Renal cortex interstitium (tissue), 11 donors: ENCODE measurements at regions not wholly inside any gene's neighbourhood (a gene's known extent, or its start where the extent isn't known, plus 50 kb on each side); places are given as distances from the start of the nearest gene placed in this dataset.
"Not testable (repeated sequence)": the region's sequence is repeated elsewhere in the genome, so short reads cannot be mapped to it uniquely, and the experiment has no call there.

ENCODE experiments used
- DNase-seq, 11 donors: peaks; one replicate each; pipeline ENCODE4 v3.0.0-alpha.2; 2013; ENCODE audit warnings: low read depth in 9 of 11, low spot score in 4 of 11; ENCODE audit errors: extremely low read depth in 1 of 11

- DNase-seq, result no peak
Observed at GRCh38 chr13:103895835-103896531, 829.8 kb upstream of the SLC10A2 start.

DNA sequence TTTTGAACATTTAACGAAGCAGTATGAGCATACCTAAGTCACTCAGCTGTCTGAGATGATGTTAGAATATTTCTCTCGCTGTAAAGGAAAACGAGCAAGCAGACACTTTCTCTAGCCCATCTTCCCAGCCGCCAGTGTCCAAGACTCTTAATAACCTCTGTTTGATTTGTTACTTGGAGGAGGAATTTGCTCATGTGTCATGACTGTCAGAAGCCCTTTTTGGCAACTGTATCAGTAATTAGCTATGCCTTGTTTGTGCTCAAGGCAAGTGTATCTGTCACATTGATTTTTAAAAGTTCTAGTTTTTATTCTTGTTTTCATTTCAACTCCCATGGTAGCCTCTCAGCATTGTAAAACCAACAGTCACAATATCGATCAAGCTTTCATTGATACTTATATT is 828.4 kb upstream of the SLC10A2 start:
- DNase-seq, result no peak

GRCh38 chr13:103884101-103884723 is 818.0 kb upstream of the SLC10A2 start:
- no peak for DNase-seq

- DNase-seq, result peak in 3 of 11 donors; percentile 8 to 13 (median 12)
Observed at GRCh38 chr13:103883698-103884097, 817.5 kb upstream of the SLC10A2 start.

DNA sequence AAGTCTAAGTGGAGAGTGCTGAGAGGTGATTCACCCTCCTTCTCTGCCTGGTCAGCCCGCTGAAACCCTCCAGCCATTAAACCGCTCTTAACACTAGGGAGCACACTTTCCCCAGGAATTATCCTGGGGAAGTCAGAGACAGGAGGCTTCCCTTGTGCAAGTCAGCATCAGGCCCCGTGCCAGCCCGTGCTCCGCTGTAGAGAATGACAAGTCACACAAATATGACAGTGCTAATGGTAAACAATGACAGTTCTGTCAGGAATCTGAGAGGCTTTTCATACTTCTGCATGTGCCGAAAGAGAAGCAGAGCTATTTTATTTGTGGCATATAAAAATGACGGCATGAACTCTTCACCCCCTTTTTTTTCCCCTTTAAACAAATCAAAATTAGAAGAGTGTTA is 816.9 kb upstream of the SLC10A2 start:
- DNase-seq, result peak; percentile 65 to 86 (median 74)

DNA sequence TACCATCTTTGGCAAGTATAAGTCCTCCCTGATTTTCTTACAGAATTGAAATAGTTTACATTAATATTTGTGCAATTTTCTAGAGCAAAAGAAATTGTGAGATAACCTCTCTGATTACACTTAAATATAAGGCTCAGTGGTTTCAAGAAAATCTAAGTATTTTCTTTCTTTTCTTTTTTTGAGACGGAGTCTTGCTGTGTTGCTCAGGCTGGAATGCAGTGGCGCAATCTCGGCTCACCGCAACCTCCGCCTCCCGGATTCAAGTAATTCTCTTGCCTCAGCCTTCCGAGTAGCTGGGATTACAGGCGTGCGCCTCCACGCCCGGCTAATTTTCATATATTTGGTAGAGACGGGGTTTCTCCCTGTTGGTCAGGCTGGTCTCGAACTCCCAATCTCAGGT is 813.9 kb upstream of the SLC10A2 start:
- DNase-seq, result not testable (repeated sequence)

DNA sequence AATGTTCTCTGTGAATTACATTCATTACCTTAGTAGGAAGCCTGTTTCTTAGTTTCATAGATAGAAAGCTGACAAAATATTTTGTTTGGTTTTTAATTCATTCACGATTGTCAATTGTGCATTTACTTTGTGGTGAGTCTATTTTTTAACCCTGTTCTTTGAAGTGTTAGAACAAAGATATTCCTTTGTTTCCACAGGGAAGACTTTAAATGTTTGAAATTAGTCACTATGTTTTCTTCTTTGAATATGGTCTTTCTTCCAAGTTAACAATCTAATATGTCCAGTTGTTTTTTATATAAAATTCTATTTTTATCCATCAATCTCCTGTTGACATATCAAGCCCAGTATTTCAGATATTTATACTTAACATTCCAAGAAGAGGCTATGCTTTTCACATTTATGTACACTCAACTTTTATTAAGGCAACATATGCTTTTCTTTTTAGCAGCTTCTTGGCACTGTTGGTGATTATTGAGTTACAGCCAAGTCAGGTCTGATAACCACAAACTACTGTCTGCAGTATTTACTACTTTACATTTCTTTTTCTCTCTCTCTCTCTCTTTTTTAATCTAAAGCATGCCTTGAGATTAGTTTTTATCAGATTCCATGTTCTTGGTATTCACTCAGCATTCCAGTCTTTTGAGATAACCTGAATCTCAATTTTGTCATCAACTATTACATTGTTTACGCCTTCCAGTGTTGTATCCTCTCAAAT is 812.8 kb upstream of the SLC10A2 start:
- no peak for DNase-seq

GRCh38 chr13:103876571-103876970 is 810.4 kb upstream of the SLC10A2 start:
- no peak for DNase-seq

DNA sequence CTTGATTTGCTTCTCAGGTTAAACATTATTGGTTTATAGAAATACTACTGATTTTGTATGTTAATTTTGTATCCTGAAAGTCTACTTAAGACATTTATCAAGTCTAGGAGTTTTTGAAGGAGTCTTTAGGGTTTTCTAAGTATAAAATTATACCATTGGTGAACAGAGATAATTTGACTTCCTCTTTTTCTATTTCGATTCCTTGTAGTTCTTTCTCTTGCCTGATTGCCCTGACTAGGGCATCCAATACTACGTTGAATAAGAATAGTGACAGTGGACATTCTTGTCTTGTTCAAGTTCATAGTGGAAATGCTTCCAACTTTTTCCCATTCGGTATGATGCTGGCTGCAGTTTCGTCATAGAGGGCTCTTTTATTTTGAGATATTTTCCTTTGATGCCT is 807.5 kb upstream of the SLC10A2 start:
- no peak for DNase-seq

GRCh38 chr13:103866048-103866447 is 799.8 kb upstream of the SLC10A2 start:
- DNase-seq, result no peak

DNA sequence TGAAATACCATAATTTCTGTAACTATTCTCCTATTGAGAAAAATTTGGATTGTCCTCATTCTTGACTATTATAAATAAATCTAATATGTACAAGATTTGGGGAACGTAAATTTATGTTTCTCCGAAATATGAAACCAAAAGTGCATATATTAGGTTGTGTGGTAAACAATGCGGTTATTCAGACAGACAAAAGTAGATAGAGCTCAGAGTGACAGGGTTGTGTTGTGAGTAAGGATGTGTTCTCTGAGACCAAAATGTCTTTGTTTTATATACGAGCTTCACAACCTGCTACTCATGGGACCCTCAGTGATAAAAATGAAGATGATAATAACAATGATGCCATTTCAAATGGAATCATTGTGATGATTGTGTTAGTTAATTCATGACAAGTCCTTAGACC is 796.3 kb upstream of the SLC10A2 start:
- DNase-seq, result no peak

GRCh38 chr13:103859952-103860351 is 793.7 kb upstream of the SLC10A2 start:
- no peak for DNase-seq

DNA sequence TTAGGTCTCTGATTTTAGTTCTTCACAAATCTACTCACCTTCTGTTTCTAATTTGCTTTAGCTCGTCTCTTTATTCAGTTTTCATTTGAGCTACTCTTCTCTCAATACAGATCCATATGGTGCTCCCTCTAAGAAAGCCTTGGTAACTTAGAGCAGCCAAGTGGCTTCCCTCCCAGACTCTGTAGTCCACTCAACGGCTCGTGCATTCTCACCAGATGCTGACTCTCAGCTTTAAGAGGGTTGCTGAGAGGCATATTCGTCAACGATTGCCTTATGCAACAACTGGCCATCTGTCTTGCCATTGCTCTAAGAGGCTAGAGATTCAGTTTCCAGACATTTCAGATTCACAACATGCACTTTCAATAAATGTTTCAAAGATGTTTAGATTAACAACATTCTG is 785.8 kb upstream of the SLC10A2 start:
- DNase-seq, result no peak

DNA sequence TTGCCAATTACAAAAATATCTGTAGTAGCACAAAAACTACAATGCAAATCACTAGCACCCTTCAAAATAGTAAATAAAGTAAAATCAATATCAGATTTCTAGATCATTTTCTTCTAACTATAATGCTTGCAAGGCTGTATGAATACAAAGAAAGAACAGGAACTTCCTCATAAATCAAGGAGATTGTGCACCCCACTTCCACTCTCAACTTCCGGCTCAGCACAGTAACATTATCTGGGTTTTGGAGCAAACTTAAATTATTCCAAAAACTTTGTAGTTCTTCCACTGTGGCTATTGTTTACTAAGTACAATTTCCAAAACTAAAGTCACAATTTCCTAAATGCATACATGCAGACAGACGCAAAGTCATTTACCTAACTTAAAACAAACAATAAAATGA is 778.3 kb upstream of the SLC10A2 start:
- no peak for DNase-seq

GRCh38 chr13:103839460-103839859 is 773.2 kb upstream of the SLC10A2 start:
- DNase-seq, result no peak

DNA sequence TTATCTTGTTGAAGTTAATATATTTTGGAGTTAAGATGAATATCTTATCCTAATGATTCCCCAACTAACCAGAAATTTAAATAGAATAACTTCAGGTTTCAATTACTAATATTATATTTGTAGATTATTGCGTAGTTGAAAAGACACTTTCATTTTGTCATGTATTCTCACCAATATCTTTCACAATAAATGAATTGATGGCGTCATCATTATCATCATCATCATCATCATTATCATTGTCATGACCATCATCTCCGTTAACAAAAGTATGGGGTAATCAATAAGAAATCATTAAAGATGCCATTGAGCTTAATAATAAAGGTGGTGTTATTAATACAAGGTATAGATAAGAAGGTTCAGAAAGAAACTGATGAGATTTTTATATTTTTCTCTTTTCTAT is 768.8 kb upstream of the SLC10A2 start:
- DNase-seq, result no peak

DNA sequence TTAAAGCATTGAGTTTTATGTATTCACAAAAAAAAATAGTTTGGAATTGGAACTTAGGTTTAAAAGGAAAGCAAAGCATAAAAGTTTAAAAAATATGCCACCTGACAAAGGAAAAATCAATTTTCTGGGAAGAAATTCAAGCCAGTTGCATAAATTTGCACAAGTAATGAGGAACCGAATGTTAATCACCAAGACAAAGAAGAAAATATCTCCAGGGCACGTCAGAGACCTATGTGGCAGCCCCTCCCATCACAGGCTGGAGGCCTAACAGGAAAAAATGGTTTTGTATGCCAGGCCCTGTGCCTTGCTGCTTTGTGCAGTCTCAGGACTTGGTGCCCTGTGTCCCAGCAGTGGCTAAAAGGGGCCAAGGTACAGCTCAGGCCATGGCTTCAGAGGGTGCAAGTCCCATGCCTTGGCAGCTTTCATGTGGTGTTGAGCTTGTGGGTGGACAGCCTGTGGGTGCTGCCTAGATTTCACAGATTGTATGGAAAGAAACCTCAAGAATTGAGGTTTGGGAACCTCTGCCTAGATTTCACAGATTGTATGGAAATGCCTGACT is 767.2 kb upstream of the SLC10A2 start:
- no peak for DNase-seq

DNA sequence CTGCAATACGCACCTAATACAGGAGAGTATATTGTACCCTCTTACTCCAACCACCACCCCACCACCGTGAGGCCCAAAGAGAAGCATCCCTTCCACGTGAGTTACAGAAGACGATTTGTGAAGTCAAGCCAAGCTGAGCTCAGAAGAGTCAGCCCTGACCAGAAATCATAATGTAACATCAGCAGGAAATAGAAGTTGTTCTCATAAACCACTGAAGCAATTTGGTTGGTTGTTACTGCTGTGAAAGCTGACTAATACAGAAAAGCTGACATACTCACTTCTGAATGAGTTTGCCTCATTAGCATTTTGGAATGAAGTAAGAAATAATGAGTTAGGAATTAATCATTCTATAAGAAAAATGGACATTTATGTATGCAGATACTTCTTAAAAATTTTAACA is 749.4 kb upstream of the SLC10A2 start:
- no peak for DNase-seq

DNA sequence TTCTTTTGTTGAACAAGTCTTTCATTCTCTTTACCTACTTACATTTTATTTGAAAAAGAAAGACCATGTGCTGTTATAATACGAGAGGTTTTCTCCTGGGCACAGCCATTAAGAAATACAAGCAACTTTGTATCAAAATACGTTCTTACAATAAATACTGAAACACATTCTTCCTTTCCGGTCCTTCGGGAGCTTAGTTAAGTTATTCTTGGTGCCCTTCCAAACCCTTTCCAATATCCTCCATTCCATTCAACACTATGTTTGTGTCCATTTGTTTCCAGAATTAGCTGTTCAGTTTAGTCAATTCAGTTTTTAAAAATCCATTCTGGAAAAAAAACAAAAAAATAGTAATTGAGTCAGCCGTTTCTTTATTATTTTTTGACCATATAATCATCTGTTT is 746.8 kb upstream of the SLC10A2 start:
- DNase-seq, result no peak

DNA sequence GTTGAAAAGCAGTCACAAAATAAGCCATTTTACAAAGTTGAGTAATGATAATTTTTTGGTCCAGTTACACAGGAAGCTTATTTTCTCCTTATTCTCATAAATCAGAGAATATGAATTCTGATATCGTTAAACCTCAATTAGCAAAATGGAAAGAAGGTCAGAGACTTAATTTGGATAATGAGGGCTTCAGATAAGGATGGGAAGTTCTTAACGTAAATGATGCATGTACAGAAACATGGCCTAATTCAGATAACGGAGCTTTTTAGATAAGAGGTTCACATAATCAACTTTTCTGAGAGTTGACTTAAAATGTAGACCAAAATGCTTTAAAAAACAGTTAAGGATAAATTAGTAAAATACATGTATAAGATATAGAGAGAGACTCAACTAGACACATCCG is 746.3 kb upstream of the SLC10A2 start:
- no peak for DNase-seq
